SK-N-SH treated with all-trans-retinoic acid at 6 μM for 48 hours (cell line): ENCODE measurements at regions not wholly inside any gene's neighbourhood (a gene's known extent, or its start where the extent isn't known, plus 50 kb on each side); places are given as distances from the start of the nearest gene placed in this dataset.

Experiments used
- ATAC-seq: fragments of 200-7000 bp; cut with Tn5 transposase; 3 replicates; pipeline ENCODE4 v1.9.1; 2020; ENCODE audit warnings: mild to moderate bottlenecking, moderate library complexity
- ARNTL ChIP-seq: fragments of 450-650 bp; formaldehyde crosslinking; IDR thresholded peaks from 2 replicates; pipeline ENCODE4 v1.5.0; 2020; ENCODE audit warnings: low read depth, mild to moderate bottlenecking, moderate library complexity, borderline replicate concordance
- BACH2 ChIP-seq: fragments of 250-450 bp; sonication (Bioruptor Pico); IDR thresholded peaks from 2 replicates; pipeline ENCODE4 v1.9.0; 2021; ENCODE audit warnings: mild to moderate bottlenecking, borderline replicate concordance
- CREB5 ChIP-seq: fragments of 250-450 bp; sonication (Bioruptor Pico); IDR thresholded peaks from 2 replicates; pipeline ENCODE4 v1.5.1; 2020; ENCODE audit warnings: low read depth, mild to moderate bottlenecking, moderate library complexity
- CSDC2 ChIP-seq: fragments of 250-450 bp; sonication (Bioruptor Pico); IDR thresholded peaks from 2 replicates; pipeline ENCODE4 v1.5.0; 2020; ENCODE audit warnings: mild to moderate bottlenecking, moderate library complexity
- ESRRG ChIP-seq: fragments of 250-450 bp; sonication (Bioruptor Pico); IDR thresholded peaks from 2 replicates; pipeline ENCODE4 v1.6.1; 2021; ENCODE audit warnings: mild to moderate bottlenecking
- GLIS3 ChIP-seq: fragments of 250-450 bp; sonication (Bioruptor Pico); IDR thresholded peaks from 2 replicates; pipeline ENCODE4 v1.5.0; 2020; ENCODE audit warnings: mild to moderate bottlenecking, moderate library complexity
- ISL1 ChIP-seq: fragments of 250-450 bp; sonication (Bioruptor Pico); IDR thresholded peaks from 2 replicates; pipeline ENCODE4 v2.1.2; 2022; ENCODE audit warnings: mild to moderate bottlenecking, moderate library complexity
- OSR1 ChIP-seq: fragments of 250-450 bp; sonication (Bioruptor Pico); IDR thresholded peaks from 2 replicates; pipeline ENCODE4 v1.8.0; 2022; ENCODE audit warnings: moderate library complexity, mild to moderate bottlenecking, inconsistent platforms
- PATZ1 ChIP-seq: fragments of 250-450 bp; sonication (Bioruptor Pico); IDR thresholded peaks from 2 replicates; pipeline ENCODE4 v1.8.0; 2020; ENCODE audit warnings: mild to moderate bottlenecking, moderate library complexity, borderline replicate concordance
- POU6F1 ChIP-seq: fragments of 250-450 bp; sonication (Bioruptor Pico); IDR thresholded peaks from 2 replicates; pipeline ENCODE4 v1.8.0; 2021; ENCODE audit warnings: low read depth, mild to moderate bottlenecking, moderate library complexity, borderline replicate concordance
- RARB ChIP-seq: fragments of 250-450 bp; sonication (Bioruptor Pico); IDR thresholded peaks from 2 replicates; pipeline ENCODE4 v1.8.0; 2021; ENCODE audit warnings: mild to moderate bottlenecking, moderate library complexity
- TCF4 ChIP-seq: fragments of 250-450 bp; sonication (Bioruptor Pico); IDR thresholded peaks from 2 replicates; pipeline ENCODE4 v1.8.0; 2021; ENCODE audit warnings: mild to moderate bottlenecking, moderate library complexity, borderline replicate concordance
- TOX ChIP-seq: fragments of 250-450 bp; sonication (Bioruptor Pico); IDR thresholded peaks from 2 replicates; pipeline ENCODE4 v1.8.0; 2021; ENCODE audit warnings: mild to moderate bottlenecking, moderate library complexity, borderline replicate concordance
- TSHZ2 ChIP-seq: fragments of 250-450 bp; sonication (Bioruptor Pico); IDR thresholded peaks from 2 replicates; pipeline ENCODE4 v1.5.0; 2020; ENCODE audit warnings: mild to moderate bottlenecking, moderate library complexity
- ZC3H10 ChIP-seq: fragments of 250-450 bp; sonication (Bioruptor Pico); IDR thresholded peaks from 2 replicates; pipeline ENCODE4 v1.5.1; 2021; ENCODE audit warnings: mild to moderate bottlenecking, moderate library complexity
- ZFP3 ChIP-seq: fragments of 250-450 bp; sonication (Bioruptor Pico); IDR thresholded peaks from 2 replicates; pipeline ENCODE4 v1.5.0; 2020; ENCODE audit warnings: mild to moderate bottlenecking, moderate library complexity
- ZFP30 ChIP-seq: fragments of 450-650 bp; formaldehyde crosslinking; IDR thresholded peaks from 2 replicates; pipeline ENCODE4 v1.5.0; 2022; ENCODE audit warnings: mild to moderate bottlenecking, moderate library complexity
- ZNF565 ChIP-seq: fragments of 450-650 bp; formaldehyde crosslinking; conservative IDR thresholded peaks from 2 replicates; pipeline ENCODE4 v1.5.0; 2020; ENCODE audit warnings: low read depth, mild to moderate bottlenecking, moderate library complexity
- ZNF70 ChIP-seq: fragments of 450-650 bp; formaldehyde crosslinking; IDR thresholded peaks from 2 replicates; pipeline ENCODE4 v1.5.0; 2020; ENCODE audit warnings: mild to moderate bottlenecking, moderate library complexity
- ZNF8 ChIP-seq: fragments of 450-650 bp; formaldehyde crosslinking; IDR thresholded peaks from 2 replicates; pipeline ENCODE4 v1.5.0; 2020; ENCODE audit warnings: mild to moderate bottlenecking, moderate library complexity

GRCh38 chr3:153910387-153910786 lies 210.8 kb upstream of the ARHGEF26 start:
- no peak for ATAC-seq

GRCh38 chr3:153911116-153911515 lies 210.1 kb upstream of the ARHGEF26 start:
- TF ChIP-seq ZC3H10 (CRISPR knock-in tag) = no peak
- no peak for TF ChIP-seq BACH2 (CRISPR knock-in tag)
- ATAC-seq = no peak

More at GRCh38 chr3:153910387-153910786, 210.8 kb upstream of the ARHGEF26 start:
- TF ChIP-seq ZFP30 (CRISPR knock-in tag) = no peak
- no peak for TF ChIP-seq ARNTL (CRISPR knock-in tag)
- TF ChIP-seq ZNF565 = no peak

GRCh38 chr3:153919773-153920172 lies 201.4 kb upstream of the ARHGEF26 start:
- ATAC-seq = no peak

GRCh38 chr3:153921826-153922225 lies 199.4 kb upstream of the ARHGEF26 start:
- TF ChIP-seq RARB (CRISPR knock-in tag) (no peak), ZNF70 (no peak), ZNF8 (CRISPR knock-in tag) (no peak), TCF4 (CRISPR knock-in tag) (no peak), TOX (no peak), ISL1 (CRISPR knock-in tag) (no peak), GLIS3 (CRISPR knock-in tag) (no peak), CSDC2 (no peak), POU6F1 (CRISPR knock-in tag) (no peak), ARNTL (CRISPR knock-in tag) (no peak), ZFP30 (CRISPR knock-in tag) (no peak), TSHZ2 (CRISPR knock-in tag) (no peak), ZC3H10 (CRISPR knock-in tag) (no peak)
- ATAC-seq = no peak

More at GRCh38 chr3:153919773-153920172, 201.4 kb upstream of the ARHGEF26 start:
- no peak for TF ChIP-seq OSR1 (CRISPR knock-in tag)
- TF ChIP-seq ZFP3 = no peak
- TF ChIP-seq GLIS3 (CRISPR knock-in tag) = no peak
- TF ChIP-seq ESRRG (CRISPR knock-in tag) = no peak
- TF ChIP-seq ISL1 (CRISPR knock-in tag) = no peak
- no peak for TF ChIP-seq TCF4 (CRISPR knock-in tag)
- no peak for TF ChIP-seq CREB5 (CRISPR knock-in tag)
- TF ChIP-seq ZNF565 = no peak
- no peak for TF ChIP-seq TOX
- no peak for TF ChIP-seq ZNF8 (CRISPR knock-in tag)
- TF ChIP-seq PATZ1 (CRISPR knock-in tag) = no peak
